MM.1S (cell line): ENCODE measurements at regions not wholly inside any gene's neighbourhood (a gene's known extent, or its start where the extent isn't known, plus 50 kb on each side); places are given as distances from the start of the nearest gene placed in this dataset.

ENCODE experiments used
- CTCF ChIP-seq: fragments of 300-600 bp; sonication (generic); IDR thresholded peaks from 2 replicates; pipeline ENCODE4 v1.5.1; 2016; ENCODE audit warnings: antibody characterized with exemption, low read length, mixed read lengths
- EZH2 ChIP-seq: fragments of 300-600 bp; sonication (generic); optimal IDR thresholded peaks from 2 replicates; pipeline ENCODE3; 2017; ENCODE audit warnings: low read depth, mild to moderate bottlenecking, antibody characterized with exemption, low read length, mixed read lengths
- EZH2phosphoT487 ChIP-seq: fragments of 300-600 bp; sonication (generic); IDR thresholded peaks from 2 replicates; pipeline ENCODE4 v1.6.1; 2018; ENCODE audit warnings: antibody characterized with exemption, low read length

- TF ChIP-seq CTCF (no peak), EZH2phosphoT487 (no peak), EZH2 (no peak)
Measured at GRCh38 chr5:138661291-138661960, 86.2 kb upstream of the HSPA9 start.
